BE2C (cell line): ENCODE measurements at regions not wholly inside any gene's neighbourhood (a gene's known extent, or its start where the extent isn't known, plus 50 kb on each side); places are given as distances from the start of the nearest gene placed in this dataset.
A peak's percentile ranks its signal among the peaks of the same experiment; 100 is the strongest.

Source experiments
- DNase-seq: peaks from one replicate; pipeline ENCODE4 v3.0.0-alpha.2; 2020
- H3K27me3 ChIP-seq: fragments of 250-450 bp; sonication (Bioruptor Pico); 2 replicates; pipeline ENCODE4 v1.5.1; 2020; ENCODE audit warnings: mild to moderate bottlenecking
- H3K36me3 ChIP-seq: fragments of 250-450 bp; sonication (Bioruptor Pico); 2 replicates; pipeline ENCODE4 v1.5.1; 2020; ENCODE audit warnings: mild to moderate bottlenecking
- H3K4me1 ChIP-seq: fragments of 250-450 bp; sonication (Bioruptor Pico); 2 replicates; pipeline ENCODE4 v1.5.1; 2020
- H3K4me3 ChIP-seq: 2 replicates; pipeline ENCODE4 v1.5.1; 2011; ENCODE audit warnings: low read depth, low read length
- H3K9me3 ChIP-seq: fragments of 250-450 bp; sonication (Bioruptor Pico); 2 replicates; pipeline ENCODE4 v1.5.1; 2020
- TF ChIP-seq, protein P1 (sequence below): IDR thresholded peaks from 2 replicates; pipeline ENCODE4 v1.5.1; 2012; ENCODE audit warnings: mild to moderate bottlenecking, low read depth, low read length

DNA sequence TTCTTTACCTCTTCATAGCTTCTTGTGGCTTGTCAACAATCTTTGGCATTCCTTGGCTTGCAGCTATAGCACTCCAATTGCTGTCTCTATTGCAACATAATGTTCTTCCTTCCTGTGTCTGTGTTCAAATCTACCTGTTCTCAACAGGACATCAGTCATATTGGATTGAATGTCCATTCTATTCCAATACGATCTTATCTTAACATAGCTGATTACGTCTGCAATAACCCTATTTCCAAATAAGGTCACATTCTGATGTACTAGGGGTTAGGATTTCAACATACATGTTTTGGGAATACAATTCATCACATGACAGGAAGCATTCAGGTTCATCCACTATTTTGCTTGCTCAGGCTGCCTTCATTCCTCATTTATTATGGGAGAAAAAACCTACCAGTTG is 684.4 kb upstream of the CITED2 start:
- no peaks in the 10 kb centered on the region for H3K9me3 ChIP-seq
- no peak for DNase-seq
- TF ChIP-seq, protein P1, sequence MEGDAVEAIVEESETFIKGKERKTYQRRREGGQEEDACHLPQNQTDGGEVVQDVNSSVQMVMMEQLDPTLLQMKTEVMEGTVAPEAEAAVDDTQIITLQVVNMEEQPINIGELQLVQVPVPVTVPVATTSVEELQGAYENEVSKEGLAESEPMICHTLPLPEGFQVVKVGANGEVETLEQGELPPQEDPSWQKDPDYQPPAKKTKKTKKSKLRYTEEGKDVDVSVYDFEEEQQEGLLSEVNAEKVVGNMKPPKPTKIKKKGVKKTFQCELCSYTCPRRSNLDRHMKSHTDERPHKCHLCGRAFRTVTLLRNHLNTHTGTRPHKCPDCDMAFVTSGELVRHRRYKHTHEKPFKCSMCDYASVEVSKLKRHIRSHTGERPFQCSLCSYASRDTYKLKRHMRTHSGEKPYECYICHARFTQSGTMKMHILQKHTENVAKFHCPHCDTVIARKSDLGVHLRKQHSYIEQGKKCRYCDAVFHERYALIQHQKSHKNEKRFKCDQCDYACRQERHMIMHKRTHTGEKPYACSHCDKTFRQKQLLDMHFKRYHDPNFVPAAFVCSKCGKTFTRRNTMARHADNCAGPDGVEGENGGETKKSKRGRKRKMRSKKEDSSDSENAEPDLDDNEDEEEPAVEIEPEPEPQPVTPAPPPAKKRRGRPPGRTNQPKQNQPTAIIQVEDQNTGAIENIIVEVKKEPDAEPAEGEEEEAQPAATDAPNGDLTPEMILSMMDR: no peak
- H3K4me3 ChIP-seq: no peak overlapping the region
- no peaks in the 10 kb centered on the region for H3K27me3 ChIP-seq
- H3K4me1 ChIP-seq: peaks cover 18% of the 10 kb centered on the region
- no peaks in the 10 kb centered on the region for H3K36me3 ChIP-seq

DNA sequence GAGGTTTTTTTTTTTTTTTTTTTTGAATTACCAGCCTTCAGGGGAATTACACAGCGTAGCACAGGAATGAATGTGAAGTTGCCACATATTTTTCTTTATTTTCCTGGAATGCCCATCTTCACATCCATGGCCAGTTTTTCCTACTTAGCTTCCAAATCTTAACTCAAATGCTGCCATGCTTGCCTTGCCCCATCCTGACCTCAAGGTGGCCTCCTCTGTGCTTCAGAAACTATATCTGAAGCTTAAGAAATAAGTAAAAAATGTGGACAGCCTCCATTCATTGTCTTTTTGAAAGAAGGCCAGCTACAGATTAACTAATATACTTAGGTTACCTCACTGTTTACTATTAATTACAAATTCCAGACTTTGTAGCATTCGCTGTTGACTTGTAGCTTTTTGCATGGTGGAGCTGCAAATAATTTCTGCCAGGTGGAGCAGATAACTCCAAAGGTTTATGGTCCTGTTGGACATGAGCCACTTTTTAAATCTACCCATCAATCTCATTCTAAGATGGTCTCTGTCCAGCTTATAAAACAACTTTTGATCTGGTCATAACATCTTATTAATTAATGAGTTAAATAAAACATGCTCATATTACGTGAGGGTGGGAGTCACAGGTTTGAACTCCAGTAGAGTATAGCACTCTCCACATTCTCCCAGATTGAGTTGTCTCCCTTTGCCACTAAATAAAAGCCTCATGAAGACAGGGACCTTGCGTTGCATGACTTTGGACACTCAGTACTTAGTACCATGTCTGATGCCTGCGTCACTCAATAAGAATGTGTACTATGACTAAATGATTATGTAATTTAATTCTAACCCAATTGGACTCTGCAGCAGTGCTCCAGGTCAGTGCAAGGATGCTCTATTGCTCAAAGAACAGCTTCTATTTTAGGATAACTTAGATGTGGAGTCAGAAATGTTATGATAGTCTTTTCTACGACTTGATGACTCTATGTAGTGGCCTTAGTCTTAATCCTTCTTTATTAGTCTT is 678.6 kb upstream of the CITED2 start:
- peaks cover 34% of the 10 kb centered on the region for H3K4me1 ChIP-seq
- H3K4me3 ChIP-seq: no peak overlapping the region
- peak; percentile 14 for DNase-seq
- TF ChIP-seq, protein P1: peak; percentile 64
- H3K36me3 ChIP-seq: no peaks in the 10 kb centered on the region
- H3K27me3 ChIP-seq: no peaks in the 10 kb centered on the region
- H3K9me3 ChIP-seq: no peaks in the 10 kb centered on the region

DNA sequence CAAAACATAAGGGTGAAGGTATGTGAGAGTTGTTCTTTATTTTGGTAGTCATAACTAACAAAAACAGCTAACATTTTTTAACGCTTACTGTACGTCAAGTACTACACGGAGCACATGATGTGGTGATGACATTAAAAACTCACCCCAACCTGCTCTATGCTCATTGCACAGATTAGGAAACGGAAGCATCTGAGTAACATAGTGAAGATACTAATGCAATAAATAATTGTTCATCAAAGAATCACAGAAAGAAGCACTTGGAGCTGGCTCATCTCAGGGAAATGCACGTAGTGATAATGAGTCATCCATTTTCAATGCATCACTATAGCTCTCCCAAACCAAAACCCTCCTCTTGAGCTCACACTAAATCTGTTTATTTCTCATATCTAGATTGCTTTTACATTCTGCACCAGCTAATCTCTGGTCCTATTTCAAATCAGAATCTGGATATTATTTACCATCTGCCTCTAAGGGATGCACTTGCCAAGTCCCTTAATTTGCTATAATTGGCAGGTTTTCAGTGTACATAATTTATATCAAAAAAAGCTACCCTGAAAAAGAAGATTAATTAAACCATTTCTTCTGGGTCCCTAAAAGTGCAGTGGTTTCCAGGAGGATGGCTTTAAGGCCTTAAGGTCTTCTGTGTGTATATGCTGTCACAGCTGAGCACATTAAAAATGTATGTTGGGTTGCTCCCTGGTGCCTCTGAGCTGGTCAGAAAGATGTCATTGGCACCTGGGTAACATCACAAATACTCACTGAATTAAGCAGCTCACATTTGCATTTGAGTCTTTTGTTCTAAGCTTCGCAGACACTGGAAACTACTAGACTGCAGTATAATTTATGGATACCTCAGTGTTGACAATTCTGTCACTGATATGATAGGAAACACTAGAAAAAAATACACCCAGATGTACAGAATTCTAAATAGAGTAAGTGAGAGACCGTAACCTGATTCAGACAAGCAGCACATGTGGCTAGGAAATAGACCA is 677.4 kb upstream of the CITED2 start:
- peak overlapping the region; percentile 47; the same call in 1 of the 2 replicates for H3K4me3 ChIP-seq
- TF ChIP-seq, protein P1: no peak
- DNase-seq: no peak
- no peaks in the 10 kb centered on the region for H3K27me3 ChIP-seq
- no peaks in the 10 kb centered on the region for H3K36me3 ChIP-seq
- H3K4me1 ChIP-seq: peaks cover 32% of the 10 kb centered on the region
- H3K9me3 ChIP-seq: no peaks in the 10 kb centered on the region

DNA sequence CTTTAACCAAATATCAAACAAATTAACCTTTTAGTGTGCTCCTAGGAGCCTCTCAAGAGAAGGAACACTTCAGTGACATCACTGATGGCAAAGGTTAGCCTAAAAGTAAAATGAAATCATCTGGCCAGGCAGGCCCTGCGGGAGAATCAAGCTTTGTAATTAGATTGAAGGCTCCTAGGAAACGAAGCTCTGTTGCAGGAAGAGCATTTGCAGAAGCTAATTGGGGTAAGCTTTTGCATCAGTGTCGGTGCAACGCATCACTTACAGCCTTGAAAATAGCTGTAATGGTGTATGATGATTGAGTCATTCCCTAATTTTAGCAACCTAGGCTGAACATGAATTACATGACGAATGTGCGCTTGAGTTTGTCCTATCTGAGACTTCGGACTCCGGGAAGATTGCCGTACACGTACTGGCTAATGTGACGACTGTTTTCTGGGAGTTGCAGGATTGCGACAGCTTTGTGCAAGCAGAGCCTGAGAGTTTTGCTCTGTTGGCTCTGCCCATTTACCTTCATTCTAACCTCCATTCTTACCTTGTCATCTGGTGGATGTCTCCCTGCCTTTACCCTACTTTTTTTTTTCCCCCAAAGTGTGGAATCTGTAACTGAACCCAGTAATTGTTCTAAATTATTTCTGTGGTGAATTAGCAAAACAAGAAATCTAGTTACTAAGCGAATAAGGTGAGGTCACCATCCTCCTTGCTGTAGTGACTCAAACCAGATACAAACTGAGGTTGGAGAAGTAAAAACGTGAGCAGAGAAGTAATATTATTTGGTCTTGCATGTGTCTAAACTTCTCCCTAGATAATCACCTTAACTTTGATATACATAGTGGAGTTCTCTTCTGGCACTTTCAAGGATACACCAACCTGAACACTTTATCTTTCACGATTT is 675.9 kb upstream of the CITED2 start:
- Histone ChIP-seq H3K36me3 (no peaks in the 10 kb centered on the region), H3K4me3 (peak overlapping the region; percentile 47), H3K27me3 (no peaks in the 10 kb centered on the region), H3K9me3 (no peaks in the 10 kb centered on the region), H3K4me1 (peaks cover 38% of the 10 kb centered on the region)
- DNase-seq: peak; percentile 72
- TF ChIP-seq, protein P1: no peak

DNA sequence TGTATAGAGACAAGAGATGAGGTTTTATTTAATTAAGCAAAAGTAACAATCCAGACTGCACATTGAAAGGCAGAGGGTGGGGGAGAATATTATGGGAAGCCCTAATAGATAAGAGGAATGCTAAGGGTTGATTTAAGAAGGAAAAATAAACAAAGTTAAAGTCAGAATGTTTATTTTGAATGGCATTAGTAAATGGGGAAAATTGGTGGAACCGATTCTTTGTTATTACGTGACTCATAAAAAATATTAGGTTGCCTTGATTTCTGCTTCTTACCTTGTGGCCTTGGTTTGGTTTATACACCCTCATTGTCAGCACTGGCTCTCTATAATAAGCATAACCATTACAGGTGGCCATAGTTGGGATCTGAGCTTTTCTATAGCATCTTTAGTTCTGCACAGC is 674.8 kb upstream of the CITED2 start:
- H3K4me1 ChIP-seq: peaks cover 42% of the 10 kb centered on the region
- no peaks in the 10 kb centered on the region for H3K36me3 ChIP-seq
- no peak for DNase-seq
- no peaks in the 10 kb centered on the region for H3K27me3 ChIP-seq
- H3K4me3 ChIP-seq: no peak overlapping the region
- TF ChIP-seq, protein P1: no peak
- H3K9me3 ChIP-seq: no peaks in the 10 kb centered on the region
